Right kidney (tissue), 1 donor: ENCODE measurements at regions not wholly inside any gene's neighbourhood (a gene's known extent, or its start where the extent isn't known, plus 50 kb on each side); places are given as distances from the start of the nearest gene placed in this dataset.
"Not testable (repeated sequence)": the region's sequence is repeated elsewhere in the genome, so short reads cannot be mapped to it uniquely, and the experiment has no call there.

ENCODE experiments used
- DNase-seq: peaks from one replicate; pipeline ENCODE4 v3.0.0-alpha.2; 2016

DNA sequence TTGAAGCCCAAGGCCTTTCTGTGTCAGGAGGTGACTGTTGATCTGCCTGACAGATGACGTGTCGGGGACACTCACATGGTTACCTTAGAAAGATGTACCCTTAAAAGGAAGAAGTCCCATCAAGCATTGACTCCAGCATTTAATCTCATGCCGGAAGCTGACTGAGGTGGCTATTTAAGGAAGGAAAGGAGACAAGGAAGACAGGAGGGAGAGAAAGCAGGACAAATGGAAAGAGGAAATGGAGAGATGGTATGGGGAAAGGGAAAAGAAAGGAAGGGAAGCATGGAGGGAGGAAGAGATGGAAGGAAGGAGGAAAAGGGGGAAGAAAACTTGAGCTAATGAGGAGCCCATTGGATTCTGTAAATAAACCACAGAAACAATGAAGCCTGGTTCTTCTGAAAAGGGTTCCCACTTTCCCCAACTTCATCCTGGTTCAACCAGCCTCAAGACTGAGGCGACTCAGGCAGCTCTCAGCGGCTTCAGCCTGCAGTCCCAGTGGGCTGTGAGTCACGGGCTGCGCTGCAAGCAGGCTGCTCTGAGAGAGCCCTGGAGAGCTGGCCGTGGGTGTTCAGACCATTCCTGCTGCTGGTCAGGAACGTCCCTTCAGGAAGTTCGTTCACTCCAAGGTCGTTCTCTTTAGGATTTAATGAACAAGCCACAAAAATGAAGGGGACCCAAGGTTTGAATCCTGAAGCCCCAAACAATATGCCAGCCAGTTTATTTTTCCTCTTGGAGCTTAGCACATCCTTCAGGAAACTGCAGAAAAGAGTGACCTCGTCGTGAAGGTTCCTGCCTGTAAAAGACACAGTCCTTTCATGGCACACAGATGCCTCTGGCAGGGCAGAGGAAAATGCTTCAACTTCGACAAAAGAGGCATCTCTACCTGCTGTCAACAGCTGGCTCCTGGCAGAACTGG is 69.6 kb upstream of the THBS1 start:
- no peak for DNase-seq

DNA sequence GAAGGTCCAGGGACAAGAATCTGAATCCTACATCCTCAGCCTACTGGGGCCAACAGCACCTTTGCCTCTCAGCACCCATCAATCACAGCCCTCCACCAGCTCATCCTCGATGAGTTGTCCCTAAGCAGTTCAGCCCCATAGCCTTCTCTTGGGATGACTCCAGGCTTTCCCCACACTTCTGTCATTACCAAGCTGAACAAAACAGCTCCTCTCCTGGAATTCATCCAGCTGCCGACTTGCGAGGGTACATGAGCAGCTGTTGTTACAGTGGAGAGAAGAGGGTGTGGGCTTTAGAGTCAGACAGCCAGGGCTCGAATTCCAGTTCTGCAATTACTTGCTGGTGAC is 69.0 kb upstream of the THBS1 start:
- DNase-seq, result no peak

DNA sequence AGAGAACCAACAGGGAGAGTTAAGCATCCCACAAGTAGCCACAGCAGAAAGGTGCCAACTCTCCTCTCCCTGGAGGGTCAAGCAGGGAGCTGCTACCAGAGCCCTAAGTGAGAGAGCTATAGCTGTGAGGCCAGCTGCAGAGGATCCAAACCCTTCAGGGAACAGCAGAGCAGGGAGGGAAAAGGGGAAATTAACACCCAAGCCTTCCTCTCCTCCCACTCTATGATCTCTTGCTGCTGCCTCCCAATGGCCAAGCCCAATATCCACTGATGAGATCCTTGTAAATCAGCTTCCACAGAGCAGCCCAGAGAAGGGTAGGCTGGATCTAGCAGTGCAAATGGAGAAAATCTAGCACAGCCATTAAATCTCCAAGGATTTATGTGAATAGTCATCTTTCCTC is 68.2 kb upstream of the THBS1 start:
- DNase-seq, result no peak

DNA sequence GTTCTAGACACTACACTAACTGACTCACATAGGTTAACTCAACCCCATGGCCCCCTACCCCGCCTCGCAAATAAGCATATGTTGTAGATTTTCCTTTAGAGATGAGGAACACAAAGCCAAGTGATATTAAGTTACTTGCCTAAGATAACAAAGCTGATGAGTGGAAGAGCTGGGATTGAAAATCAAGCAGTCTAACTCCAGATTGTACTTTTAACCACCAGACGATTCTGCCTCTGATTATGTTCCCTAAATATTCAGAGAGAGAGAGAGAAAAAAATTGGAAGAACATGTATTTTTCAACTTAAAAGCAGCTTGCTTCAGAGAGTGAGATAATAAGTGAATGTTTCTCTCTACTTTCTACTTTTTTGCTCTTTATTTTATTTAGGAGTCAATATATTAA is 66.9 kb upstream of the THBS1 start:
- DNase-seq, result no peak

DNA sequence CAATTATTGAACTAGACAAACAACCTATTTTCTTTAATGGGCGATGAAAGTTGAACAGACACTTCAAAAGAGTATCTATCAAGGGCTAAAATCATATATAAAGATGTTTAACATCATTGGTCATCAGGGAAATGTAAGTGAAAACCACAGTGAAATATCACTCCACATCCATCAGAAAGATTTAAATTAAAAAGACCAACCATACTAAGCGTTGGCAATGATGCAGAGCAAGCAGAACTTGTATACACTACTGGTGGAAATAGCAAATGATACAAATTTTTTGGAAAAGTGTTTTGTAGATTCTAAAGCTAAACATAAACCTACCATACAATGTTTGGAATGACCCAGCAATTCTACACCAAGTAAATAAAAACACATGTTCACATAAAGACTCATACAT is 65.9 kb upstream of the THBS1 start:
- no peak for DNase-seq

DNA sequence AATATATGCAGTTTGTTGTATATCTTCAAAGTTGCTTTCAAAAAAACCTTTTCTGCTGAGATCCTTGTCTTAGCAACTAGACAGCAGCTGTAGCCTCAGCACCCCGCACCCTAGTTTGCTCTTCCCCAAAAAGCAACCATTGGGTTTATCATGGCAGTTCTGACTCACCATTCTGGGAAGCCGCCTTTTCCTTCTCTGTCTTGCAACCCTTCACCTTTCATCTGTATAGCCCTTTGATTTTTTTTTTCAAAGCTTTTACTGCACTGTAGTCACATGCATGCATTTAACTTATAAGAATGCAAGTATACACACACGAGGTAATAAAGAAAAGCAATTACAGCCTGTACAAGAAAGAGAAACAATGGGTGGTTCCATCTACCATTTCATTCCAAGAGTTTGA is 65.1 kb upstream of the THBS1 start:
- DNase-seq, result no peak

DNA sequence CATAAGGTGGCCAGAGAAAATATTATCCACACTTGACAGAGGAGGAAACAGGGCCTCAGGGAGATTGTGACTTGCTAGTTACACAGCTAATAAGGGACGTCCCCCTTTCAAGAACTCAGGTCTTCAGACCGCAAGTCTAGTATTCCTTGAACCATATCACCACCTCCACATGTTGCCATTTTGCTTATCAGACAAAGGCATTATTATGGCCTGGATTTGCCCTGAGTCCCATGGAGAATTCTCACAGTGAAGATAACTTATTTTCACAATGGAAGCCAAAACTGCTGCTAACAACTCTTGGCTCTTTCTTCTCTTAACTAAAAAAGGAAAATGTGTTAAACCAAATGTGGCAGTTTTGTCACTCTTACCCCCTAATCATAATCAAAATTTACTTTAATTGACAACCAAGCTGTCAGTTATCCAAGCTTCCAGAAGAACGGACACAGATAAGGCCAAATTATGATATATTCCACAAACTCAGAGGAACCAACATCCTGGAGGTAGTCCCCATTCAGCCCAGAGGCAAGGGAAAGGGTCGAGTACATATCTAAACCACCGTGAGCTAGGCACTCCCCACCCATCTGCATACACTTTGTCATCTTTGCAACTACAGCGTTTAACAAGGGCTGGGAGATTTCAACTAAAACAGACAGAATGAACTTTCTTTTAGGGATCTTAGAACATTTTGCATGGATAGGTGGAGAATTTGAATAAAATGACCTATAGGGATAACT is 63.6 kb upstream of the THBS1 start:
- no peak for DNase-seq

DNA sequence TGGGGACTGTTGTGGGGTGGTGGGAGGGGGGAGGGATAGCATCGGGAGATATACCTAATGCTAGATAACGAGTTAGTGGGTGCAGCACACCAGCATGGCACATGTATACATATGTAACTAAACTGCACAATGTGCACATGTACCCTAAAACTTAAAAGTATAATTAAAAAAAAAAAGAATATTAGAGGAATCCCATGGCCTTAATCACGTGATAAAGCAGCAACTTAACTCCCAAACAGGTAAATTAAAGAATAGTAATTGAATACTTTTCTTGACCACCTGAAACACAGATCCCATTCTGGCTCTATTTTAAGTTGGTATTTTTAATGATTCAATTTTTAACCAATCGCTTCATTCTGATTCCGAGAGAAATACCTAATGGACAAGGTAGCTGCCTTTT is 56.9 kb upstream of the THBS1 start:
- DNase-seq, result not testable (repeated sequence)

DNA sequence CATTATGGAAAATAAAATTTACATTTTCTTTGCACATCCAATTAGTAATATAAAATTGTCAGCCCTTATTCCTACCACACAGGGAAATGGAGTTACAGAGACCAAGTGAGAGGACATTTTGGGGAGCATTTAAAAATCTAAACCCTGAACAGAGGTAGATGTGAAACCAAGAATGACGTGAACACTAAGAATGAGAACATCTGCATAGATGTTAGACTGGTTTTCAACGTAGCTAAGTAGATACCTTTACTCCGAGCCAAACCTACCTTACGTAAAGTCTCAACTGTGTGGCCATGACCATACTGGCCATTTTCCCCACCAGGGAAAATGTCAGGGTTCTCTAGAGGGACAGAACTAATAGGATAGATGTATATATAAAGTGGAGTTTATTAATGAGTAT is 51.4 kb upstream of the THBS1 start:
- DNase-seq, result no peak

DNA sequence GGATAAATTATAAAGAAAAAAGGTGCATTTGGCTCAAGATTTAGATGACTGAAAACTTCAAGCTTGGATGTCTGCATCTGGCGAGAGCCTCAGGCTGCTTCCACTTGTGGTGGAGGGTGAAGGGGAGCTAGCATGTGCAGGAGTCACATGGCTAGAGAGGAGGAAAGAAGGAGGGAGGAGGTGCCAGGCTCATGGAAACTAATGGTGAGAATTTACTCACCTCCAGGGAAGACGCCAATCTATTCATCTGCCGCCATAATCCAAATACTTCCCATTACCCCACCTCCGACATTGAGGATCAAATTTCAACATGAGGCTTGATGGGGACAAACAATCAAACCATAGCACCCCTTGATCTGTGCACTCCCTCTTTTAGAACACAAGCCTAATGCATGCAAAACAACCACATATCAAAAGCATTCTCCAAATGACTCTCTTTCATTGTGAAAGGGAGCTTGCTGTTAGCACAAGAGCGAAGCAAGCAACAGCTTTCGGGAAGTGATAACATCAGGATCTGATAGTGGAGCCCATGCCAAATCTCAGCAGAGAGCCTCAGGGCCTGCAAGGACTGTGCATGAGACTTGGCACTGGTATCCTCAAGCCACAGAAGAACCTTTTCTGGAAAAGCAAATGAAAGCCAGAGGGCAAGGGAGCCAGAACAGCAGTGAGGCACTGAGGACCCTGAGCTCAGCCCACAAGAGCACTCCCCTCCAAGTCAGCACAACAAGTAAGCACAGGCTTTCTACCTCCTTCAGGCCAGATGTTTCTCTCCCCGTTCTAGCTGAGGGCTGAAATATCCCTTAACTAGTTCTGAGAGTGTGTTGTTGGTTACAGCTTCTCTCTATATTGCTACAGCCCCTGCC is 50.2 kb upstream of the THBS1 start:
- no peak for DNase-seq
